HCT116 (cell line): ENCODE measurements at regions not wholly inside any gene's neighbourhood (a gene's known extent, or its start where the extent isn't known, plus 50 kb on each side); places are given as distances from the start of the nearest gene placed in this dataset.

Source experiments
- CTCF ChIP-seq, 3 experiments: fragments of 200-600 bp in 1 of 3; sonication (generic) in 1 of 3; IDR thresholded peaks in 2 of 3; conservative IDR thresholded peaks in 1 of 3; 2 replicates each; pipeline ENCODE4 v1.5.1; 2012 to 2017; ENCODE audit warnings: low read depth in 2 of 3, low read length in 2 of 3, antibody characterized with exemption in 1 of 3, borderline replicate concordance in 1 of 3, control low read depth in 1 of 3, mild to moderate bottlenecking in 1 of 3, mixed read lengths in 1 of 3, mixed run types in 1 of 3, moderate library complexity in 1 of 3; ENCODE audit not compliant: insufficient read depth in 1 of 3
- EGR1 ChIP-seq: IDR thresholded peaks from 2 replicates; pipeline ENCODE4 v1.6.1; 2012; ENCODE audit warnings: low read depth
- EZH2 ChIP-seq: fragments of 200-600 bp; sonication (generic); IDR thresholded peaks from 2 replicates; pipeline ENCODE4 v1.6.1; 2017; ENCODE audit warnings: antibody characterized with exemption, mixed run types
- EZH2phosphoT487 ChIP-seq: fragments of 200-600 bp; IDR thresholded peaks from 2 replicates; pipeline ENCODE4 v1.6.1; 2018; ENCODE audit warnings: antibody characterized with exemption, borderline replicate concordance
- FOSL1 ChIP-seq: IDR thresholded peaks from 2 replicates; pipeline ENCODE4 v1.6.1; 2012; ENCODE audit warnings: low read depth
- POLR2A ChIP-seq: IDR thresholded peaks from 2 replicates; pipeline ENCODE4 v1.7.0; 2011; ENCODE audit warnings: borderline replicate concordance; ENCODE audit not compliant: insufficient read depth, insufficient read length; ENCODE audit errors: extremely low read depth
- POLR2AphosphoS5 ChIP-seq: IDR thresholded peaks from 2 replicates; pipeline ENCODE4 v1.6.1; 2011; ENCODE audit warnings: mild to moderate bottlenecking, low read depth, low read length, moderate library complexity
- RAD21 ChIP-seq: IDR thresholded peaks from 2 replicates; pipeline ENCODE4 v1.6.1; 2012; ENCODE audit warnings: low read depth, mild to moderate bottlenecking
- SP1 ChIP-seq: IDR thresholded peaks from 2 replicates; pipeline ENCODE4 v1.6.1; 2012; ENCODE audit warnings: low read depth
- YY1 ChIP-seq: IDR thresholded peaks from 2 replicates; pipeline ENCODE4 v1.6.1; 2011; ENCODE audit warnings: low read length, low read depth, moderate library complexity, mild to moderate bottlenecking; ENCODE audit not compliant: insufficient replicate concordance; ENCODE audit errors: extremely low read depth
- ZNF274 ChIP-seq: fragments of 200-500 bp; sonication (Bioruptor generic); IDR thresholded peaks from 2 replicates; pipeline ENCODE4 v1.6.1; 2014; ENCODE audit warnings: mild to moderate bottlenecking, low read depth, low read length, inconsistent platforms
- TF ChIP-seq, protein P1 (sequence below): IDR thresholded peaks from 2 replicates; pipeline ENCODE4 v1.6.1; 2012; ENCODE audit warnings: low read depth

DNA sequence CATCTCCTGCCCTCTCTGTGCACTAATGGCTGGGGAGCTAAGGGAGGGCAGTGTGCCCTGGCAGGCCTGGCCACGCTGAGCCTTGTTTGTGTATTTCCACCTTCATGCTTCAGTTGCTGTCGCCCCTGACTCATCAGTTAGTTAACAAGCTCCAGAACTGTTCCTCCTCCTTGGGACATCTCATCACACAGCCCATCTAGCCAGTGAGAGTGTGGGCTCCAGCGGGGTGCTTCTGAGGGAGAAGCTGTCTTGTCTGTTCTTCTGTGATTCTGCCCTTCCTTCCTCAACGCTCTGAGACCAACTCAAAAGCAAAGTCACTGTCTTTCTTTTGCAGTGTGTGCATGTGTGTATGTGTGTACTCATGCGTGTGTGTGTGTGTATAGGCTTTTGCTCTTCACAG is 58.3 kb upstream of the CPEB4 start:
- TF ChIP-seq POLR2A, result no peak
- TF ChIP-seq, protein P1, sequence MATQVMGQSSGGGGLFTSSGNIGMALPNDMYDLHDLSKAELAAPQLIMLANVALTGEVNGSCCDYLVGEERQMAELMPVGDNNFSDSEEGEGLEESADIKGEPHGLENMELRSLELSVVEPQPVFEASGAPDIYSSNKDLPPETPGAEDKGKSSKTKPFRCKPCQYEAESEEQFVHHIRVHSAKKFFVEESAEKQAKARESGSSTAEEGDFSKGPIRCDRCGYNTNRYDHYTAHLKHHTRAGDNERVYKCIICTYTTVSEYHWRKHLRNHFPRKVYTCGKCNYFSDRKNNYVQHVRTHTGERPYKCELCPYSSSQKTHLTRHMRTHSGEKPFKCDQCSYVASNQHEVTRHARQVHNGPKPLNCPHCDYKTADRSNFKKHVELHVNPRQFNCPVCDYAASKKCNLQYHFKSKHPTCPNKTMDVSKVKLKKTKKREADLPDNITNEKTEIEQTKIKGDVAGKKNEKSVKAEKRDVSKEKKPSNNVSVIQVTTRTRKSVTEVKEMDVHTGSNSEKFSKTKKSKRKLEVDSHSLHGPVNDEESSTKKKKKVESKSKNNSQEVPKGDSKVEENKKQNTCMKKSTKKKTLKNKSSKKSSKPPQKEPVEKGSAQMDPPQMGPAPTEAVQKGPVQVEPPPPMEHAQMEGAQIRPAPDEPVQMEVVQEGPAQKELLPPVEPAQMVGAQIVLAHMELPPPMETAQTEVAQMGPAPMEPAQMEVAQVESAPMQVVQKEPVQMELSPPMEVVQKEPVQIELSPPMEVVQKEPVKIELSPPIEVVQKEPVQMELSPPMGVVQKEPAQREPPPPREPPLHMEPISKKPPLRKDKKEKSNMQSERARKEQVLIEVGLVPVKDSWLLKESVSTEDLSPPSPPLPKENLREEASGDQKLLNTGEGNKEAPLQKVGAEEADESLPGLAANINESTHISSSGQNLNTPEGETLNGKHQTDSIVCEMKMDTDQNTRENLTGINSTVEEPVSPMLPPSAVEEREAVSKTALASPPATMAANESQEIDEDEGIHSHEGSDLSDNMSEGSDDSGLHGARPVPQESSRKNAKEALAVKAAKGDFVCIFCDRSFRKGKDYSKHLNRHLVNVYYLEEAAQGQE, result no peak
- TF ChIP-seq CTCF (IDR thresholded peaks at IDR 0.05 in 2 of 3, conservative IDR thresholded peaks at IDR 0.05 in 1 of 3; ENCODE audit: borderline replicate concordance in 1 of 3, insufficient read depth in 1 of 3, low read depth in 2 of 3, low read length in 2 of 3), result no peak
- TF ChIP-seq YY1, result no peak
- no peak for TF ChIP-seq EZH2
- TF ChIP-seq EZH2phosphoT487, result no peak
- no peak for TF ChIP-seq SP1
- no peak for TF ChIP-seq POLR2AphosphoS5
- no peak for TF ChIP-seq RAD21
- no peak for TF ChIP-seq ZNF274
- no peak for TF ChIP-seq FOSL1
- TF ChIP-seq EGR1, result no peak
